DND-41 (cell line): ENCODE measurements at regions not wholly inside any gene's neighbourhood (a gene's known extent, or its start where the extent isn't known, plus 50 kb on each side); places are given as distances from the start of the nearest gene placed in this dataset.

Experiments
- EZH2 ChIP-seq: IDR thresholded peaks from 3 replicates; pipeline ENCODE4 v1.6.1; 2012; ENCODE audit warnings: borderline replicate concordance, low read depth, mild to moderate bottlenecking, moderate library complexity, low read length, inconsistent platforms; ENCODE audit not compliant: severe bottlenecking
- TF ChIP-seq, protein P1 (sequence below): IDR thresholded peaks from 2 replicates; pipeline ENCODE4 v1.5.1; 2012; ENCODE audit warnings: borderline replicate concordance, low read length, moderate library complexity, mild to moderate bottlenecking; ENCODE audit not compliant: poor library complexity, severe bottlenecking; ENCODE audit errors: extremely low read depth

DNA sequence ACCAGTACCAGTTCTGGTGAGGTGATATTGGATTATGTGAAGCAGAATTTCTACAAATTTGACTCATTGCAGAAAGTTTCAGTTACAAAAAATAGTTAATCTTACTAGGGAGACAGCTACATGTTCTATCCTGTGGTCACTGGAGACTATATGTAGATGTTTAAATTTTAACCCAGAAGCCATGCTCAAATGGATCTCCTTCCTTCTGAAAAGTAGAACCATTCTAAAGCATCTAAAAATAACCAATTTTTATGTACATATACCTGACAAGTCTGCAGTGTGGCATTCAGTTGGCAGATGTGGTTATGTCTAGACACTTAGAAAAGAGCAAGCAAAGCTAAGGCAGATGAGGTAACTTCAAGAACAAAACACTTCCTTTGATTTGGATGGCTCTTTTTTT is 65.5 kb upstream of the POU4F3 start:
- no peak for TF ChIP-seq EZH2
- TF ChIP-seq, protein P1, sequence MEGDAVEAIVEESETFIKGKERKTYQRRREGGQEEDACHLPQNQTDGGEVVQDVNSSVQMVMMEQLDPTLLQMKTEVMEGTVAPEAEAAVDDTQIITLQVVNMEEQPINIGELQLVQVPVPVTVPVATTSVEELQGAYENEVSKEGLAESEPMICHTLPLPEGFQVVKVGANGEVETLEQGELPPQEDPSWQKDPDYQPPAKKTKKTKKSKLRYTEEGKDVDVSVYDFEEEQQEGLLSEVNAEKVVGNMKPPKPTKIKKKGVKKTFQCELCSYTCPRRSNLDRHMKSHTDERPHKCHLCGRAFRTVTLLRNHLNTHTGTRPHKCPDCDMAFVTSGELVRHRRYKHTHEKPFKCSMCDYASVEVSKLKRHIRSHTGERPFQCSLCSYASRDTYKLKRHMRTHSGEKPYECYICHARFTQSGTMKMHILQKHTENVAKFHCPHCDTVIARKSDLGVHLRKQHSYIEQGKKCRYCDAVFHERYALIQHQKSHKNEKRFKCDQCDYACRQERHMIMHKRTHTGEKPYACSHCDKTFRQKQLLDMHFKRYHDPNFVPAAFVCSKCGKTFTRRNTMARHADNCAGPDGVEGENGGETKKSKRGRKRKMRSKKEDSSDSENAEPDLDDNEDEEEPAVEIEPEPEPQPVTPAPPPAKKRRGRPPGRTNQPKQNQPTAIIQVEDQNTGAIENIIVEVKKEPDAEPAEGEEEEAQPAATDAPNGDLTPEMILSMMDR: no peak
